ENCODE measurements at regions not wholly inside any gene's neighbourhood (a gene's known extent, or its start where the extent isn't known, plus 50 kb on each side); places are given as distances from the start of the nearest gene placed in this dataset.

- no peak overlapping the region for H3K27ac ChIP-seq (ENCODE audit: low read depth, low read length)
- H3K9ac ChIP-seq (ENCODE audit: low read length), result no peak overlapping the region
- TF ChIP-seq EZH2phosphoT487 (conservative IDR thresholded peaks at IDR 0.05; ENCODE audit: low read length), result no peak
- TF ChIP-seq, protein P1, sequence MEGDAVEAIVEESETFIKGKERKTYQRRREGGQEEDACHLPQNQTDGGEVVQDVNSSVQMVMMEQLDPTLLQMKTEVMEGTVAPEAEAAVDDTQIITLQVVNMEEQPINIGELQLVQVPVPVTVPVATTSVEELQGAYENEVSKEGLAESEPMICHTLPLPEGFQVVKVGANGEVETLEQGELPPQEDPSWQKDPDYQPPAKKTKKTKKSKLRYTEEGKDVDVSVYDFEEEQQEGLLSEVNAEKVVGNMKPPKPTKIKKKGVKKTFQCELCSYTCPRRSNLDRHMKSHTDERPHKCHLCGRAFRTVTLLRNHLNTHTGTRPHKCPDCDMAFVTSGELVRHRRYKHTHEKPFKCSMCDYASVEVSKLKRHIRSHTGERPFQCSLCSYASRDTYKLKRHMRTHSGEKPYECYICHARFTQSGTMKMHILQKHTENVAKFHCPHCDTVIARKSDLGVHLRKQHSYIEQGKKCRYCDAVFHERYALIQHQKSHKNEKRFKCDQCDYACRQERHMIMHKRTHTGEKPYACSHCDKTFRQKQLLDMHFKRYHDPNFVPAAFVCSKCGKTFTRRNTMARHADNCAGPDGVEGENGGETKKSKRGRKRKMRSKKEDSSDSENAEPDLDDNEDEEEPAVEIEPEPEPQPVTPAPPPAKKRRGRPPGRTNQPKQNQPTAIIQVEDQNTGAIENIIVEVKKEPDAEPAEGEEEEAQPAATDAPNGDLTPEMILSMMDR (IDR thresholded peaks at IDR 0.05; ENCODE audit: insufficient read depth, low read length, poor library complexity, severe bottlenecking), result no peak
- no peaks in the 10 kb centered on the region for H3K9me2 ChIP-seq (replicated peaks; ENCODE audit: insufficient read depth, low read length)
- H2AFZ ChIP-seq (ENCODE audit: low read depth, low read length, severe bottlenecking), result no peak overlapping the region
- no peaks in the 10 kb centered on the region for H3K36me3 ChIP-seq (ENCODE audit: low read length)
- no peaks in the 10 kb centered on the region for H3K79me2 ChIP-seq (ENCODE audit: insufficient read depth, low read length)
- H4K20me1 ChIP-seq (ENCODE audit: low read depth, low read length), result no peaks in the 10 kb centered on the region
- H3K4me2 ChIP-seq (ENCODE audit: low read depth, low read length, poor library complexity, severe bottlenecking), result no peak overlapping the region
- H3F3A ChIP-seq (ENCODE audit: insufficient read depth), result peaks cover 8% of the 10 kb centered on the region; the same call in 1 of the 2 replicates
- H3K9me3 ChIP-seq (ENCODE audit: insufficient read depth, low read length), result no peaks in the 10 kb centered on the region
- no peaks in the 10 kb centered on the region for H3K27me3 ChIP-seq (ENCODE audit: low read length)
- no peak overlapping the region for H3K4me3 ChIP-seq (ENCODE audit: insufficient read depth, low read length, poor library complexity, severe bottlenecking)
These were observed 59.1 kb upstream of the SMNDC1 start for GRCh38 chr10:110363572-110364411.

- Histone ChIP-seq H3K27ac (ENCODE audit: low read depth, low read length) (no peak overlapping the region), H3K9me3 (ENCODE audit: insufficient read depth, low read length) (no peaks in the 10 kb centered on the region), H3K27me3 (ENCODE audit: low read length) (no peaks in the 10 kb centered on the region), H2AFZ (ENCODE audit: low read depth, low read length, severe bottlenecking) (no peak overlapping the region), H3K9me2 (replicated peaks; ENCODE audit: insufficient read depth, low read length) (no peaks in the 10 kb centered on the region), H3K4me3 (ENCODE audit: insufficient read depth, low read length, poor library complexity, severe bottlenecking) (no peak overlapping the region), H3K79me2 (ENCODE audit: insufficient read depth, low read length) (no peaks in the 10 kb centered on the region), H3K9ac (ENCODE audit: low read length) (no peak overlapping the region), H3K4me2 (ENCODE audit: low read depth, low read length, poor library complexity, severe bottlenecking) (no peak overlapping the region), H4K20me1 (ENCODE audit: low read depth, low read length) (no peaks in the 10 kb centered on the region), H3K36me3 (ENCODE audit: low read length) (no peaks in the 10 kb centered on the region), H3F3A (ENCODE audit: insufficient read depth) (0 out of 2 replicates have a peak, but pooled peaks cover under 1% of the 10 kb centered on the region)
- TF ChIP-seq EZH2phosphoT487 (conservative IDR thresholded peaks at IDR 0.05; ENCODE audit: low read length), result no peak
- TF ChIP-seq, protein P1 (IDR thresholded peaks at IDR 0.05; ENCODE audit: insufficient read depth, low read length, poor library complexity, severe bottlenecking), result no peak
These were observed 59.8 kb upstream of the SMNDC1 start for GRCh38 chr10:110364531-110364937.

GRCh38 chr10:110365356-110366143, 60.8 kb upstream of the SMNDC1 start:
- H3K4me2 ChIP-seq (ENCODE audit: low read depth, low read length, poor library complexity, severe bottlenecking), result no peak overlapping the region

More at GRCh38 chr10:110365356-110366143, 60.8 kb upstream of the SMNDC1 start:
- Histone ChIP-seq H3K9ac (ENCODE audit: low read length) (no peak overlapping the region), H3K9me3 (ENCODE audit: insufficient read depth, low read length) (no peaks in the 10 kb centered on the region), H3K27ac (ENCODE audit: low read depth, low read length) (no peak overlapping the region), H3K4me3 (ENCODE audit: insufficient read depth, low read length, poor library complexity, severe bottlenecking) (no peak overlapping the region), H3K36me3 (ENCODE audit: low read length) (no peaks in the 10 kb centered on the region), H2AFZ (ENCODE audit: low read depth, low read length, severe bottlenecking) (no peak overlapping the region), H4K20me1 (ENCODE audit: low read depth, low read length) (no peaks in the 10 kb centered on the region), H3K79me2 (ENCODE audit: insufficient read depth, low read length) (no peaks in the 10 kb centered on the region), H3K9me2 (replicated peaks; ENCODE audit: insufficient read depth, low read length) (no peaks in the 10 kb centered on the region), H3F3A (ENCODE audit: insufficient read depth) (no peaks in the 10 kb centered on the region), H3K27me3 (ENCODE audit: low read length) (no peaks in the 10 kb centered on the region)
- TF ChIP-seq, protein P1 (IDR thresholded peaks at IDR 0.05; ENCODE audit: insufficient read depth, low read length, poor library complexity, severe bottlenecking), result no peak
- no peak for TF ChIP-seq EZH2phosphoT487 (conservative IDR thresholded peaks at IDR 0.05; ENCODE audit: low read length)
